Calu3 (cell line): ENCODE measurements at regions not wholly inside any gene's neighbourhood (a gene's known extent, or its start where the extent isn't known, plus 50 kb on each side); places are given as distances from the start of the nearest gene placed in this dataset.

Experiments
- BruUV-seq: library from RNA; stranded (reverse); fragments of 400-500 nt; replicated peaks from 2 replicates; lab custom pipeline; 2021; lab: Mats Ljungman, UMichigan
- CTCF ChIA-PET: fragments of 300-600 bp; sonication (Branson Sonifier 250); formaldehyde crosslinking; loops from one replicate; lab custom pipeline; 2022; ENCODE audit warnings: antibody characterized with exemption; lab: Charles Lee
- DNase-seq: peaks from one replicate; pipeline ENCODE4 v3.0.0; 2022
- H3K27ac Mint-ChIP-seq: one replicate; pipeline ENCODE4 v1.8.0; 2022; ENCODE audit warnings: mixed read lengths; ENCODE audit not compliant: unreplicated experiment
- H3K27me3 Mint-ChIP-seq: one replicate; pipeline ENCODE4 v1.8.0; 2022; ENCODE audit warnings: mixed read lengths; ENCODE audit not compliant: unreplicated experiment
- H3K36me3 Mint-ChIP-seq: one replicate; pipeline ENCODE4 v1.8.0; 2022; ENCODE audit warnings: mild to moderate bottlenecking, moderate library complexity, mixed read lengths; ENCODE audit not compliant: insufficient read depth, unreplicated experiment
- H3K4me1 Mint-ChIP-seq: one replicate; pipeline ENCODE4 v1.8.0; 2022; ENCODE audit warnings: mild to moderate bottlenecking, low read depth, mixed read lengths; ENCODE audit not compliant: unreplicated experiment
- H3K4me3 Mint-ChIP-seq: one replicate; pipeline ENCODE4 v1.8.0; 2022; ENCODE audit warnings: mild to moderate bottlenecking, low read depth, moderate library complexity, mixed read lengths; ENCODE audit not compliant: unreplicated experiment
- H3K9me3 Mint-ChIP-seq: one replicate; pipeline ENCODE4 v1.8.0; 2022; ENCODE audit warnings: low read depth, mixed read lengths; ENCODE audit not compliant: unreplicated experiment
- CTCF ChIP-seq: fragments of 200-600 bp; IDR thresholded peaks from one replicate; pipeline ENCODE4 v1.8.0; 2022; ENCODE audit warnings: antibody characterized with exemption; ENCODE audit not compliant: unreplicated experiment
- intact Hi-C: fragments of 100-400 bp; cut with micrococcal nuclease; formaldehyde crosslinking; loops from one replicate; pipeline ENCODE4 v1.10.0; 2022; ENCODE audit not compliant: unreplicated experiment

- CTCF ChIA-PET: no interaction called here
- BruUV-seq: no TSS peak
- no peak for DNase-seq
Measured at GRCh38 chr9:107064378-107064777, 201.4 kb downstream of the ZNF462 start.

GRCh38 chr9:107065549-107065948 lies 202.6 kb downstream of the ZNF462 start:
- CTCF ChIA-PET: no interaction called here
- Mint-ChIP-seq H3K27ac (no peak overlapping the region), H3K36me3 (no peaks in the 10 kb centered on the region)

More at GRCh38 chr9:107064378-107064777, 201.4 kb downstream of the ZNF462 start:
- Mint-ChIP-seq H3K9me3 (no peaks in the 10 kb centered on the region), H3K4me1 (no peaks in the 10 kb centered on the region), H3K27me3 (peaks cover 16% of the 10 kb centered on the region), H3K27ac (no peak overlapping the region), H3K36me3 (no peaks in the 10 kb centered on the region), H3K4me3 (no peak overlapping the region)
- intact Hi-C loops: no loop called here
- TF ChIP-seq CTCF: no peak

GRCh38 chr9:107067739-107068416 lies 204.9 kb downstream of the ZNF462 start:
- Mint-ChIP-seq H3K27me3 (peaks cover 16% of the 10 kb centered on the region), H3K4me3 (no peak overlapping the region), H3K36me3 (no peaks in the 10 kb centered on the region), H3K27ac (no peak overlapping the region), H3K9me3 (no peaks in the 10 kb centered on the region), H3K4me1 (no peaks in the 10 kb centered on the region)
- DNase-seq: no peak
- CTCF ChIA-PET: no interaction called here
- no TSS peak for BruUV-seq
- intact Hi-C loops: no loop called here
- no peak for TF ChIP-seq CTCF

More at GRCh38 chr9:107065549-107065948, 202.6 kb downstream of the ZNF462 start:
- no peaks in the 10 kb centered on the region for H3K4me1 Mint-ChIP-seq
- intact Hi-C loops: no loop called here
- no peak overlapping the region for H3K4me3 Mint-ChIP-seq
- no peak for TF ChIP-seq CTCF
- no TSS peak for BruUV-seq
- peaks cover 16% of the 10 kb centered on the region for H3K27me3 Mint-ChIP-seq
- DNase-seq: no peak
- H3K9me3 Mint-ChIP-seq: no peaks in the 10 kb centered on the region

- no peak for DNase-seq
- no TSS peak for BruUV-seq
- intact Hi-C loops: no loop called here
- no peak overlapping the region for H3K4me3 Mint-ChIP-seq
- H3K27ac Mint-ChIP-seq: no peak overlapping the region
- H3K27me3 Mint-ChIP-seq: peaks cover 16% of the 10 kb centered on the region
- no peaks in the 10 kb centered on the region for H3K9me3 Mint-ChIP-seq
- H3K4me1 Mint-ChIP-seq: no peaks in the 10 kb centered on the region
- no peak for TF ChIP-seq CTCF
- CTCF ChIA-PET: no interaction called here
- no peaks in the 10 kb centered on the region for H3K36me3 Mint-ChIP-seq
Measured at GRCh38 chr9:107068581-107068980, 205.6 kb downstream of the ZNF462 start.
